Bronchial epithelial cell (primary cell): ENCODE measurements at regions not wholly inside any gene's neighbourhood (a gene's known extent, or its start where the extent isn't known, plus 50 kb on each side); places are given as distances from the start of the nearest gene placed in this dataset.

Source experiments
- DNase-seq: peaks from one replicate; pipeline ENCODE4 v3.0.0-alpha.2; 2010; ENCODE audit warnings: low read depth
- FAIRE-seq: peaks from 2 replicates; lab custom pipeline; 2011; peaks lifted over from hg19 to GRCh38; lab: Jason Lieb, UNC
- H3K27me3 ChIP-seq: 2 replicates; pipeline ENCODE4 v1.5.1; 2011; ENCODE audit warnings: low read length; ENCODE audit not compliant: control insufficient read depth, insufficient read depth
- H3K36me3 ChIP-seq: 2 replicates; pipeline ENCODE4 v1.5.1; 2011; ENCODE audit warnings: low read length; ENCODE audit not compliant: control insufficient read depth, insufficient read depth
- H3K4me3 ChIP-seq: 2 replicates; pipeline ENCODE4 v1.5.1; 2011; ENCODE audit warnings: mild to moderate bottlenecking, low read depth, low read length, control low read depth
- CTCF ChIP-seq: IDR thresholded peaks from 2 replicates; pipeline ENCODE4 v1.5.1; 2011; ENCODE audit warnings: mild to moderate bottlenecking, moderate library complexity, low read length, control low read depth, inconsistent platforms; ENCODE audit not compliant: insufficient read depth, severe bottlenecking

GRCh38 chr2:239814116-239814860 is 210.9 kb downstream of the NDUFA10 start:
- H3K4me3 ChIP-seq = no peak overlapping the region
- no peak for FAIRE-seq

GRCh38 chr2:239813261-239814115 is 211.7 kb downstream of the NDUFA10 start:
- FAIRE-seq (no peak), DNase-seq (no peak)
- Histone ChIP-seq H3K27me3 (no peaks in the 10 kb centered on the region), H3K36me3 (no peaks in the 10 kb centered on the region), H3K4me3 (no peak overlapping the region)
- TF ChIP-seq CTCF = no peak

More at GRCh38 chr2:239814116-239814860, 210.9 kb downstream of the NDUFA10 start:
- no peak for DNase-seq
- TF ChIP-seq CTCF = no peak
- no peaks in the 10 kb centered on the region for H3K27me3 ChIP-seq
- H3K36me3 ChIP-seq = no peaks in the 10 kb centered on the region

DNA sequence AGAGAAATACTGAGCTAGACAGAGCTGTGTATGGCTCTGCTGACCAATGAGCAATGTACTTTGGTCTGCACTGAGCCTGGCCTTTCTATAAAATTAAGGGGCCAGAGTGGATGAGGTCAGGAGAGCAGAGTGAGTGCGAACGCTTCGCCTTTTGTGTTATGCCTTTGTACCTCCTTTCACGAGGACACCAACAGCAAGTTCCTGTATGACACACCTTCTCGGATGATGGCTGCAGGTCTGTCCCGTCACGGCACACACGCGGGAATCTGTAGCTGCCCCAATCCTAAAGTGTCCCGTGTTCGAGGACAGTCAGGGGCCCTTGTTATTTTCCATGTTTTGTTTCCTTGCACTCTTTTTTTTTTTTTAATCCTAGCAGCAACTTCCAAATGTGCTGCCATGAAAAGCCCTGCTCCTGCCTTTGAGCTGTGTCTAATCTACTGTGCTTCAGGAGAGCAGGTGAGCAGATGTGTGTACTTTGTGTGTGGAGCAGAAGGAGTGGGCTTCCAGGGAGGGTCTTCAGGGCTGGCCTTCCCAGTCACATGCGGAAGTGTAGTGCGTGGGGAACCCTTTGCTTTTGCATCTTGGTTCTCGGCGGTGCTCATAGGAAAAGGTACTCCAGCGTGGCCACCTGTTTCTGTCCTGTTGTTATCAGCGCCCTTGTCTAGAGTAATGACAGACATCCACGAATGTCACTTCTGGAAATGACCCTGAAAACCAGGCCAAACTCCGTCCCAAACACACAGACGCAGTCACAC is 213.2 kb downstream of the NDUFA10 start:
- FAIRE-seq (peak; percentile 13), DNase-seq (no peak)
- no peak for TF ChIP-seq CTCF
- Histone ChIP-seq H3K27me3 (no peaks in the 10 kb centered on the region), H3K36me3 (no peaks in the 10 kb centered on the region), H3K4me3 (no peak overlapping the region)

GRCh38 chr2:239811111-239811781 is 213.9 kb downstream of the NDUFA10 start:
- no peaks in the 10 kb centered on the region for H3K27me3 ChIP-seq
- no peak for TF ChIP-seq CTCF

GRCh38 chr2:239809391-239809790 is 215.8 kb downstream of the NDUFA10 start:
- no peaks in the 10 kb centered on the region for H3K27me3 ChIP-seq
- H3K4me3 ChIP-seq = no peak overlapping the region
- FAIRE-seq (no peak), DNase-seq (no peak)
- no peaks in the 10 kb centered on the region for H3K36me3 ChIP-seq
- no peak for TF ChIP-seq CTCF

More at GRCh38 chr2:239811111-239811781, 213.9 kb downstream of the NDUFA10 start:
- DNase-seq (no peak), FAIRE-seq (peak; percentile 32)
- no peak overlapping the region for H3K4me3 ChIP-seq
- no peaks in the 10 kb centered on the region for H3K36me3 ChIP-seq
